WTC11 (cell line): ENCODE measurements at regions not wholly inside any gene's neighbourhood (a gene's known extent, or its start where the extent isn't known, plus 50 kb on each side); places are given as distances from the start of the nearest gene placed in this dataset.

ENCODE experiments used
- ATAC-seq: fragments of 200-7000 bp; cut with Tn5 transposase; 2 replicates; pipeline ENCODE4 v1.10.0; 2021; ENCODE audit warnings: mild to moderate bottlenecking, moderate library complexity
- CTCF ChIA-PET: fragments of 300-600 bp; sonication (Branson Sonifier 250); formaldehyde crosslinking; loops from one replicate; lab custom pipeline; 2021; ENCODE audit warnings: antibody characterized with exemption; lab: Charles Lee
- POLR2A ChIA-PET: fragments of 350-600 bp; sonication (Branson Sonifier 250); formaldehyde crosslinking; loops from one replicate; lab custom pipeline; 2021; ENCODE audit warnings: antibody characterized with exemption; lab: Charles Lee
- DNase-seq: peaks from one replicate; pipeline ENCODE4 v3.0.0; 2021; ENCODE audit warnings: low spot score
- H3K27ac Mint-ChIP-seq: 2 replicates; pipeline ENCODE4 v1.8.0; 2021; ENCODE audit warnings: mixed read lengths
- H3K27me3 Mint-ChIP-seq: 2 replicates; pipeline ENCODE4 v1.8.0; 2021; ENCODE audit warnings: low read depth, mild to moderate bottlenecking, moderate library complexity, mixed read lengths
- H3K36me3 Mint-ChIP-seq: 2 replicates; pipeline ENCODE4 v1.8.0; 2021; ENCODE audit warnings: mixed read lengths
- H3K4me1 Mint-ChIP-seq: 2 replicates; pipeline ENCODE4 v1.8.0; 2022; ENCODE audit warnings: mixed read lengths
- H3K4me3 Mint-ChIP-seq: 2 replicates; pipeline ENCODE4 v1.8.0; 2021; ENCODE audit warnings: mild to moderate bottlenecking, moderate library complexity, mixed read lengths
- H3K9me3 Mint-ChIP-seq: 2 replicates; pipeline ENCODE4 v1.8.0; 2021; ENCODE audit warnings: mixed read lengths
- ATF6 ChIP-seq: sonication (generic); formaldehyde crosslinking; IDR thresholded peaks from 2 replicates; pipeline ENCODE4 v1.8.1; 2023; ENCODE audit warnings: mild to moderate bottlenecking, missing genetic modification reagents
- CDX4 ChIP-seq: fragments of 250-450 bp; sonication (Bioruptor Pico); IDR thresholded peaks from 2 replicates; pipeline ENCODE4 v1.9.0; 2021; ENCODE audit warnings: moderate library complexity, mild to moderate bottlenecking, inconsistent platforms, borderline replicate concordance
- CREB1 ChIP-seq: sonication (generic); formaldehyde crosslinking; IDR thresholded peaks from 2 replicates; pipeline ENCODE4 v1.8.0; 2023; ENCODE audit warnings: mild to moderate bottlenecking, missing genetic modification reagents
- CREM ChIP-seq: sonication (generic); formaldehyde crosslinking; IDR thresholded peaks from 2 replicates; pipeline ENCODE4 v1.8.1; 2022; ENCODE audit warnings: mild to moderate bottlenecking, missing genetic modification reagents, moderate library complexity
- E2F4 ChIP-seq: sonication (generic); formaldehyde crosslinking; IDR thresholded peaks from 2 replicates; pipeline ENCODE4 v1.8.1; 2022; ENCODE audit warnings: low read depth, mild to moderate bottlenecking, moderate library complexity, missing genetic modification reagents, borderline replicate concordance
- ESRRA ChIP-seq: sonication (generic); formaldehyde crosslinking; IDR thresholded peaks from 2 replicates; pipeline ENCODE4 v1.8.1; 2022; ENCODE audit warnings: mild to moderate bottlenecking, missing genetic modification reagents, borderline replicate concordance
- FOXK1 ChIP-seq: sonication (generic); formaldehyde crosslinking; IDR thresholded peaks from 2 replicates; pipeline ENCODE4 v1.8.0; 2022; ENCODE audit warnings: mild to moderate bottlenecking, moderate library complexity, missing genetic modification reagents
- GRHL2 ChIP-seq: fragments of 250-450 bp; sonication (Bioruptor Pico); IDR thresholded peaks from 2 replicates; pipeline ENCODE4 v1.8.0; 2022; ENCODE audit warnings: mild to moderate bottlenecking, moderate library complexity; ENCODE audit not compliant: insufficient replicate concordance, severe bottlenecking
- HMGA2 ChIP-seq: fragments of 250-450 bp; sonication (Bioruptor Pico); IDR thresholded peaks from 2 replicates; pipeline ENCODE4 v1.4.0; 2021; ENCODE audit warnings: mild to moderate bottlenecking, moderate library complexity
- IRF2 ChIP-seq: sonication (generic); formaldehyde crosslinking; IDR thresholded peaks from 2 replicates; pipeline ENCODE4 v1.8.0; 2022; ENCODE audit warnings: low read depth, missing genetic modification reagents, borderline replicate concordance
- JUN ChIP-seq: sonication (generic); formaldehyde crosslinking; IDR thresholded peaks from 2 replicates; pipeline ENCODE4 v1.8.0; 2023; ENCODE audit warnings: mild to moderate bottlenecking, missing genetic modification reagents
- KAT7 ChIP-seq: sonication (generic); formaldehyde crosslinking; IDR thresholded peaks from 2 replicates; pipeline ENCODE4 v1.8.1; 2023; ENCODE audit warnings: missing genetic modification reagents, mild to moderate bottlenecking, borderline replicate concordance
- MAX ChIP-seq: sonication (generic); formaldehyde crosslinking; IDR thresholded peaks from 2 replicates; pipeline ENCODE4 v1.8.0; 2022; ENCODE audit warnings: mild to moderate bottlenecking, missing genetic modification reagents
- MLX ChIP-seq: sonication (generic); formaldehyde crosslinking; IDR thresholded peaks from 2 replicates; pipeline ENCODE4 v1.8.1; 2023; ENCODE audit warnings: mild to moderate bottlenecking, missing genetic modification reagents, moderate library complexity
- MXD4 ChIP-seq: fragments of 250-450 bp; sonication (Bioruptor Pico); IDR thresholded peaks from 2 replicates; pipeline ENCODE4 v1.8.0; 2021; ENCODE audit warnings: mild to moderate bottlenecking, moderate library complexity, borderline replicate concordance
- NFATC4 ChIP-seq: fragments of 250-450 bp; sonication (Bioruptor Pico); IDR thresholded peaks from 2 replicates; pipeline ENCODE4 v1.9.0; 2021; ENCODE audit warnings: mild to moderate bottlenecking
- NR3C1 ChIP-seq: sonication (generic); formaldehyde crosslinking; conservative IDR thresholded peaks from 2 replicates; pipeline ENCODE4 v1.8.1; 2023; ENCODE audit warnings: low read depth, mild to moderate bottlenecking, missing genetic modification reagents
- RELA ChIP-seq: sonication (generic); formaldehyde crosslinking; IDR thresholded peaks from 2 replicates; pipeline ENCODE4 v1.8.1; 2022; ENCODE audit warnings: missing genetic modification reagents, mild to moderate bottlenecking, borderline replicate concordance
- TEAD4 ChIP-seq: sonication (generic); formaldehyde crosslinking; IDR thresholded peaks from 2 replicates; pipeline ENCODE4 v1.8.0; 2022; ENCODE audit warnings: mild to moderate bottlenecking, missing genetic modification reagents
- ZBTB43 ChIP-seq: sonication (generic); formaldehyde crosslinking; IDR thresholded peaks from 2 replicates; pipeline ENCODE4 v1.8.1; 2023; ENCODE audit warnings: mild to moderate bottlenecking, missing genetic modification reagents
- ZNF138 ChIP-seq: sonication (generic); formaldehyde crosslinking; conservative IDR thresholded peaks from 2 replicates; pipeline ENCODE4 v1.8.1; 2022; ENCODE audit warnings: mild to moderate bottlenecking, moderate library complexity, missing genetic modification reagents
- ZNF263 ChIP-seq: sonication (generic); formaldehyde crosslinking; IDR thresholded peaks from 2 replicates; pipeline ENCODE4 v1.8.1; 2022; ENCODE audit warnings: low read depth, mild to moderate bottlenecking, moderate library complexity, missing genetic modification reagents
- ZNF317 ChIP-seq: sonication (generic); formaldehyde crosslinking; IDR thresholded peaks from 2 replicates; pipeline ENCODE4 v1.8.1; 2023; ENCODE audit warnings: low read depth, mild to moderate bottlenecking, moderate library complexity, missing genetic modification reagents, borderline replicate concordance
- ZNF396 ChIP-seq: fragments of 250-450 bp; sonication (Bioruptor Pico); IDR thresholded peaks from 2 replicates; pipeline ENCODE4 v1.8.0; 2021; ENCODE audit warnings: mild to moderate bottlenecking, moderate library complexity, borderline replicate concordance
- ZNF416 ChIP-seq: fragments of 250-450 bp; sonication (Bioruptor Pico); IDR thresholded peaks from 2 replicates; pipeline ENCODE4 v1.9.0; 2021; ENCODE audit warnings: mild to moderate bottlenecking, inconsistent platforms
- ZNF423 ChIP-seq: fragments of 250-450 bp; sonication (Bioruptor Pico); IDR thresholded peaks from 2 replicates; pipeline ENCODE4 v2.1.2; 2022; ENCODE audit warnings: mild to moderate bottlenecking, moderate library complexity
- ZNF671 ChIP-seq: fragments of 250-450 bp; sonication (Bioruptor Pico); IDR thresholded peaks from 2 replicates; pipeline ENCODE4 v1.8.0; 2021; ENCODE audit warnings: mild to moderate bottlenecking

- ChIA-PET POLR2A (no interaction called here), CTCF (no interaction called here)
- H3K4me3 Mint-ChIP-seq, result no peak overlapping the region
- TF ChIP-seq CDX4 (no peak), IRF2 (CRISPR knock-in tag) (no peak), ZNF396 (CRISPR knock-in tag) (no peak), NFATC4 (no peak), ZNF671 (CRISPR knock-in tag) (no peak), ZNF423 (CRISPR knock-in tag) (no peak), ZNF263 (CRISPR knock-in tag) (no peak), FOXK1 (CRISPR knock-in tag) (no peak), MXD4 (CRISPR knock-in tag) (no peak), MAX (CRISPR knock-in tag) (no peak), ZBTB43 (no peak)
- H3K27ac Mint-ChIP-seq, result no peak overlapping the region
- H3K9me3 Mint-ChIP-seq, result peaks cover 53% of the 10 kb centered on the region
- DNase-seq (no peak), ATAC-seq (no peak)
- peaks cover 16% of the 10 kb centered on the region for H3K36me3 Mint-ChIP-seq
- H3K27me3 Mint-ChIP-seq, result no peaks in the 10 kb centered on the region; the same call in 1 of the 2 replicates
- H3K4me1 Mint-ChIP-seq, result no peaks in the 10 kb centered on the region
Measured at GRCh38 chr2:114219456-114219855, 223.0 kb upstream of the DPP10 start.

- Mint-ChIP-seq H3K9me3 (peaks cover 53% of the 10 kb centered on the region), H3K27me3 (no peaks in the 10 kb centered on the region), H3K4me1 (no peaks in the 10 kb centered on the region), H3K36me3 (peaks cover 15% of the 10 kb centered on the region), H3K27ac (no peak overlapping the region), H3K4me3 (no peak overlapping the region)
- ChIA-PET POLR2A (no interaction called here), CTCF (no interaction called here)
- ATAC-seq, result no peak
- DNase-seq, result no peak
- TF ChIP-seq TEAD4 (CRISPR knock-in tag) (no peak), E2F4 (CRISPR knock-in tag) (no peak), MLX (CRISPR knock-in tag) (no peak), CREB1 (CRISPR knock-in tag) (no peak), ZBTB43 (no peak), ZNF317 (no peak)
Measured at GRCh38 chr2:114222344-114222743, 220.1 kb upstream of the DPP10 start.

GRCh38 chr2:114231921-114232320, 210.5 kb upstream of the DPP10 start:
- no peaks in the 10 kb centered on the region for H3K4me1 Mint-ChIP-seq
- H3K9me3 Mint-ChIP-seq, result peaks cover 89% of the 10 kb centered on the region
- no peak for DNase-seq
- ATAC-seq, result no peak
- peaks cover 52% of the 10 kb centered on the region for H3K36me3 Mint-ChIP-seq
- ChIA-PET CTCF (no interaction called here), POLR2A (no interaction called here)
- TF ChIP-seq ZNF416 (CRISPR knock-in tag) (no peak), CREM (CRISPR knock-in tag) (no peak), ZNF423 (CRISPR knock-in tag) (no peak), GRHL2 (CRISPR knock-in tag) (no peak), ZNF138 (CRISPR knock-in tag) (no peak), KAT7 (CRISPR knock-in tag) (no peak), RELA (CRISPR knock-in tag) (no peak), ATF6 (no peak), JUN (CRISPR knock-in tag) (no peak), HMGA2 (CRISPR knock-in tag) (no peak), ZNF671 (CRISPR knock-in tag) (no peak), NR3C1 (CRISPR knock-in tag) (no peak), ESRRA (CRISPR knock-in tag) (no peak)
- H3K27ac Mint-ChIP-seq, result no peak overlapping the region
- H3K27me3 Mint-ChIP-seq, result peaks cover 12% of the 10 kb centered on the region
- H3K4me3 Mint-ChIP-seq, result no peak overlapping the region
